IMR-90 (cell line): ENCODE measurements at regions not wholly inside any gene's neighbourhood (a gene's known extent, or its start where the extent isn't known, plus 50 kb on each side); places are given as distances from the start of the nearest gene placed in this dataset.

Experiments
- ATAC-seq: fragments of 200-7000 bp; cut with Tn5 transposase; 2 replicates; pipeline ENCODE4 v1.9.1; 2020; ENCODE audit warnings: low read depth, mild to moderate bottlenecking, moderate library complexity
- BruUV-seq: library from RNA; stranded (reverse); fragments of 400-500 nt; replicated peaks from 2 replicates; lab custom pipeline; 2021; lab: Mats Ljungman, UMichigan
- CTCF ChIA-PET: fragments of 300-600 bp; formaldehyde crosslinking; extraction: SDS; loops from one replicate; lab custom pipeline; 2021; ENCODE audit warnings: antibody characterized with exemption; lab: Yijun Ruan, JAX
- POLR2A ChIA-PET: fragments of 300-600 bp; sonication (Branson Sonifier 250); formaldehyde crosslinking; loops from one replicate; lab custom pipeline; 2022; ENCODE audit warnings: antibody characterized with exemption; ENCODE audit not compliant: unreplicated experiment; lab: Charles Lee
- DNase-seq: peaks from one replicate; pipeline ENCODE4 v3.0.0; 2013
- H2AFZ ChIP-seq: replicated peaks from 2 replicates; pipeline ENCODE3; 2013; ENCODE audit warnings: low read length, mild to moderate bottlenecking; ENCODE audit not compliant: poor library complexity
- H2AK5ac ChIP-seq: 2 replicates; pipeline ENCODE4 v1.6.1; 2013; ENCODE audit warnings: low read depth, low read length, inconsistent platforms
- H2AK9ac ChIP-seq: replicated peaks from 2 replicates; pipeline ENCODE3; 2013; ENCODE audit warnings: mild to moderate bottlenecking, low read depth, low read length, moderate library complexity; ENCODE audit not compliant: poor library complexity
- H2BK120ac ChIP-seq: 2 replicates; pipeline ENCODE4 v1.6.1; 2013; ENCODE audit warnings: low read depth, low read length, inconsistent platforms
- H2BK15ac ChIP-seq: 3 replicates; pipeline ENCODE4 v1.6.1; 2013; ENCODE audit warnings: low read depth, low read length, inconsistent platforms
- H2BK20ac ChIP-seq: 2 replicates; pipeline ENCODE4 v1.6.1; 2013; ENCODE audit warnings: low read depth, mild to moderate bottlenecking, inconsistent platforms, low read length, moderate library complexity
- H2BK5ac ChIP-seq: 2 replicates; pipeline ENCODE4 v1.6.1; 2013; ENCODE audit warnings: mild to moderate bottlenecking, low read depth, low read length, inconsistent platforms; ENCODE audit not compliant: poor library complexity, severe bottlenecking
- H3K14ac ChIP-seq: replicated peaks from 2 replicates; pipeline ENCODE4 v1.6.1; 2013; ENCODE audit warnings: low read depth, low read length, inconsistent platforms
- H3K18ac ChIP-seq: 2 replicates; pipeline ENCODE4 v1.6.1; 2013; ENCODE audit warnings: low read depth, low read length, control low read depth
- H3K23ac ChIP-seq: 2 replicates; pipeline ENCODE4 v1.6.1; 2013; ENCODE audit warnings: low read depth, low read length, inconsistent platforms
- H3K27ac ChIP-seq: 2 replicates; pipeline ENCODE4 v1.5.1; 2013; ENCODE audit warnings: mild to moderate bottlenecking, control low read depth, low read length; ENCODE audit not compliant: insufficient read depth
- H3K27me3 ChIP-seq: 2 replicates; pipeline ENCODE4 v1.6.1; 2013; ENCODE audit warnings: low read length; ENCODE audit not compliant: control insufficient read depth, insufficient read depth
- H3K36me3 ChIP-seq: 2 replicates; pipeline ENCODE4 v1.6.1; 2013; ENCODE audit warnings: low read length, mixed read lengths; ENCODE audit not compliant: control insufficient read depth, insufficient read depth
- H3K4ac ChIP-seq: 2 replicates; pipeline ENCODE4 v1.6.1; 2013; ENCODE audit warnings: low read depth, low read length, inconsistent platforms
- H3K4me1 ChIP-seq: 2 replicates; pipeline ENCODE4 v1.6.1; 2013; ENCODE audit warnings: low read length, mixed read lengths; ENCODE audit not compliant: control insufficient read depth, insufficient read depth
- H3K4me2 ChIP-seq: 2 replicates; pipeline ENCODE4 v1.6.1; 2013; ENCODE audit warnings: low read depth, mild to moderate bottlenecking, control low read depth, low read length, moderate library complexity
- H3K4me3 ChIP-seq: 2 replicates; pipeline ENCODE4 v1.5.1; 2013; ENCODE audit warnings: low read depth, mild to moderate bottlenecking, control low read depth, low read length, moderate library complexity; ENCODE audit not compliant: insufficient read depth
- H3K56ac ChIP-seq: 2 replicates; pipeline ENCODE4 v1.6.1; 2013; ENCODE audit warnings: low read length, inconsistent platforms; ENCODE audit not compliant: insufficient read depth; ENCODE audit errors: extremely low read depth
- H3K79me1 ChIP-seq, 2 experiments: 2 replicates each; pipeline ENCODE4 v1.6.1; 2013; ENCODE audit warnings: low read length in 2 of 2, inconsistent platforms in 1 of 2, low read depth in 1 of 2
- H3K9ac ChIP-seq: 2 replicates; pipeline ENCODE4 v1.6.1; 2013; ENCODE audit warnings: low read depth, low read length, control low read depth
- H3K9me1 ChIP-seq: 2 replicates; pipeline ENCODE4 v1.6.1; 2013; ENCODE audit warnings: low read length, inconsistent platforms; ENCODE audit not compliant: insufficient read depth
- H3K9me3 ChIP-seq: 2 replicates; pipeline ENCODE4 v1.6.1; 2013; ENCODE audit warnings: low read length; ENCODE audit not compliant: control insufficient read depth, insufficient read depth
- H4K20me1 ChIP-seq: 2 replicates; pipeline ENCODE4 v1.6.1; 2013; ENCODE audit warnings: low read length, inconsistent platforms; ENCODE audit not compliant: insufficient read depth
- H4K5ac ChIP-seq: 2 replicates; pipeline ENCODE4 v1.6.1; 2013; ENCODE audit warnings: mild to moderate bottlenecking, low read depth, low read length, control low read depth
- H4K8ac ChIP-seq, 2 experiments: 2 replicates each; pipeline ENCODE4 v1.6.1; 2013; ENCODE audit warnings: low read depth in 2 of 2, low read length in 2 of 2, control low read depth in 1 of 2, inconsistent platforms in 1 of 2
- H4K91ac ChIP-seq: 2 replicates; pipeline ENCODE4 v1.6.1; 2013; ENCODE audit warnings: low read depth, low read length, inconsistent platforms; ENCODE audit not compliant: insufficient read depth
- BHLHE40 ChIP-seq: fragments of 150-350 bp; IDR thresholded peaks from 2 replicates; pipeline ENCODE4 v1.6.1; 2016; ENCODE audit warnings: mild to moderate bottlenecking, low read depth, low read length
- CEBPB ChIP-seq: IDR thresholded peaks from 2 replicates; pipeline ENCODE4 v1.6.1; 2012; ENCODE audit warnings: low read depth, low read length, improper control_type of control experiment
- CHD1 ChIP-seq: IDR thresholded peaks from 2 replicates; pipeline ENCODE4 v1.6.1; 2012; ENCODE audit warnings: low read depth, low read length, improper control_type of control experiment
- ELK1 ChIP-seq: fragments of 150-350 bp; IDR thresholded peaks from 2 replicates; pipeline ENCODE4 v1.6.1; 2016; ENCODE audit warnings: low read depth, mild to moderate bottlenecking, low read length, moderate library complexity, borderline replicate concordance
- MXI1 ChIP-seq: IDR thresholded peaks from 2 replicates; pipeline ENCODE4 v1.6.1; 2012; ENCODE audit warnings: low read depth, mild to moderate bottlenecking, low read length, moderate library complexity, borderline replicate concordance
- NFE2L2 ChIP-seq: fragments of 150-350 bp; IDR thresholded peaks from 2 replicates; pipeline ENCODE4 v1.6.1; 2016; ENCODE audit warnings: low read depth, mild to moderate bottlenecking, low read length
- POLR2A ChIP-seq: IDR thresholded peaks from 2 replicates; pipeline ENCODE4 v1.6.1; 2012; ENCODE audit warnings: mild to moderate bottlenecking, low read depth, low read length
- RAD21 ChIP-seq: IDR thresholded peaks from 2 replicates; pipeline ENCODE4 v1.6.1; 2012; ENCODE audit warnings: low read length, improper control_type of control experiment
- RCOR1 ChIP-seq: IDR thresholded peaks from 2 replicates; pipeline ENCODE4 v1.6.1; 2012; ENCODE audit warnings: mild to moderate bottlenecking, low read length, improper control_type of control experiment; ENCODE audit not compliant: insufficient replicate concordance
- RFX5 ChIP-seq: IDR thresholded peaks from 2 replicates; pipeline ENCODE4 v1.8.0; 2012; ENCODE audit warnings: low read depth, mild to moderate bottlenecking, low read length, moderate library complexity
- SMC3 ChIP-seq: fragments of 150-350 bp; IDR thresholded peaks from 2 replicates; pipeline ENCODE4 v1.6.1; 2016; ENCODE audit warnings: low read depth, mild to moderate bottlenecking, antibody characterized with exemption, low read length, moderate library complexity
- WGBS, 2 experiments: methylation state at CpG; one replicate each; pipeline versions ENCODE4 v1.1.5 to v1.1.7; 2013; ENCODE audit warnings: missing lambda C conversion rate in 2 of 2; ENCODE audit not compliant: insufficient read length in 1 of 2; ENCODE audit errors: extremely low coverage in 2 of 2; 5-methylcytosine and 5-hydroxymethylcytosine counted together
- dilution Hi-C: fragments of 300-500 bp; cut with HindIII; formaldehyde crosslinking; loops from one replicate; pipeline ENCODE4 v1.14.3; 2018; ENCODE audit warnings: low sequenced_read_pairs; ENCODE audit not compliant: unreplicated experiment
- in situ Hi-C: fragments of 300-500 bp; cut with MboI; formaldehyde crosslinking; loops from 3 replicates; pipeline ENCODE4 v1.14.3; 2019; ENCODE audit warnings: low sequenced_read_pairs, inconsistent platforms, mixed read lengths
- intact Hi-C: fragments of 100-400 bp; cut with micrococcal nuclease; formaldehyde crosslinking; loops from 2 replicates; pipeline ENCODE4 v1.10.0; 2022

GRCh38 chr15:81573098-81573746 lies 199.2 kb upstream of the TMC3 start:
- no peak for ATAC-seq
- dilution Hi-C loops (no loop called here), intact Hi-C loops (loop anchor here (5.0 kb wide), 1 partner anchor 211 kb away; no protein-coding TSS in a partner anchor), in situ Hi-C loops (no loop called here)
- Histone ChIP-seq H3K79me1 (no peaks in the 10 kb centered on the region), H3K56ac (no peak overlapping the region), H2BK20ac (no peak overlapping the region), H3K14ac (no peak overlapping the region), H2AK9ac (no peak overlapping the region), H3K9me1 (no peaks in the 10 kb centered on the region), H2BK120ac (no peak overlapping the region), H3K23ac (no peak overlapping the region), H2BK5ac (no peak overlapping the region), H3K4me3 (no peak overlapping the region), H3K4me2 (no peak overlapping the region), H3K27me3 (no peaks in the 10 kb centered on the region; the same call in 1 of the 2 replicates), H3K27ac (no peak overlapping the region), H3K18ac (no peak overlapping the region), H4K5ac (no peak overlapping the region), H4K91ac (no peak overlapping the region), H3K36me3 (no peaks in the 10 kb centered on the region), H2BK15ac (no peak overlapping the region), H3K4ac (no peak overlapping the region), H3K9ac (no peak overlapping the region), H3K9me3 (no peaks in the 10 kb centered on the region), H2AK5ac (no peak overlapping the region), H4K20me1 (no peaks in the 10 kb centered on the region), H3K4me1 (no peaks in the 10 kb centered on the region), H2AFZ (no peak overlapping the region), H4K8ac (no peak overlapping the region)
- no CpG with 5 or more reads among the region's 9 CpGs for WGBS, 2 experiments
- no peak for DNase-seq
- CTCF ChIA-PET, result interaction anchor here (0.5 to 0.6 kb wide), 2 partner anchors 330 to 461 kb away, joined by 3 to 4 read pairs; no protein-coding TSS in a partner anchor
- no TSS peak for BruUV-seq
- TF ChIP-seq ELK1, result no peak
- TF ChIP-seq SMC3, result no peak
- no peak for TF ChIP-seq CHD1
- TF ChIP-seq RCOR1, result no peak
- no peak for TF ChIP-seq MXI1
- TF ChIP-seq RFX5, result no peak
- no peak for TF ChIP-seq POLR2A
- TF ChIP-seq BHLHE40, result no peak
- no peak for TF ChIP-seq RAD21
- TF ChIP-seq NFE2L2, result no peak
- TF ChIP-seq CEBPB, result no peak
- POLR2A ChIA-PET, result no interaction called here
